Astrocyte (in vitro differentiated cells and primary cell): ENCODE measurements at regions not wholly inside any gene's neighbourhood (a gene's known extent, or its start where the extent isn't known, plus 50 kb on each side); places are given as distances from the start of the nearest gene placed in this dataset.

Source experiments
- DNase-seq: peaks from one replicate; pipeline ENCODE4 v3.0.0-alpha.2; 2010; ENCODE audit warnings: low read depth
- FAIRE-seq: peaks from 2 replicates; lab custom pipeline; 2011; peaks lifted over from hg19 to GRCh38; lab: Jason Lieb, UNC
- H2AFZ ChIP-seq: 2 replicates; pipeline ENCODE4 v1.6.0; 2012; ENCODE audit warnings: low read depth, low read length, inconsistent platforms
- H3K27ac ChIP-seq: 2 replicates; pipeline ENCODE4 v1.5.1; 2011; ENCODE audit warnings: low read depth, low read length, inconsistent platforms
- H3K27me3 ChIP-seq: 2 replicates; pipeline ENCODE4 v1.6.0; 2011; ENCODE audit warnings: low read length, inconsistent platforms; ENCODE audit not compliant: insufficient read depth
- H3K36me3 ChIP-seq: 2 replicates; pipeline ENCODE4 v1.5.1; 2011; ENCODE audit warnings: low read length, inconsistent platforms; ENCODE audit not compliant: insufficient read depth
- H3K4me1 ChIP-seq: 2 replicates; pipeline ENCODE4 v1.5.1; 2011; ENCODE audit warnings: low read length, inconsistent platforms; ENCODE audit not compliant: insufficient read depth
- H3K4me2 ChIP-seq: 2 replicates; pipeline ENCODE4 v1.6.0; 2012; ENCODE audit warnings: low read length, inconsistent platforms
- H3K4me3 ChIP-seq: 2 replicates; pipeline ENCODE4 v1.5.1; 2011; ENCODE audit warnings: low read depth, mild to moderate bottlenecking, low read length, inconsistent platforms; ENCODE audit not compliant: insufficient read depth
- H3K79me2 ChIP-seq: 2 replicates; pipeline ENCODE4 v1.6.0; 2012; ENCODE audit warnings: mild to moderate bottlenecking, low read length, inconsistent platforms; ENCODE audit not compliant: insufficient read depth
- H3K9ac ChIP-seq: 2 replicates; pipeline ENCODE4 v1.6.0; 2012; ENCODE audit warnings: mild to moderate bottlenecking, low read length, inconsistent platforms
- H3K9me3 ChIP-seq: 2 replicates; pipeline ENCODE4 v1.5.1; 2012; ENCODE audit warnings: low read depth, mild to moderate bottlenecking, low read length, inconsistent platforms; ENCODE audit not compliant: insufficient read depth
- H4K20me1 ChIP-seq: 2 replicates; pipeline ENCODE4 v1.6.0; 2012; ENCODE audit warnings: low read length, inconsistent platforms; ENCODE audit not compliant: insufficient read depth
- H3K27ac Mint-ChIP-seq: one replicate; pipeline ENCODE4 v1.8.0; 2021; ENCODE audit warnings: mild to moderate bottlenecking, mixed read lengths; ENCODE audit not compliant: unreplicated experiment
- H3K27me3 Mint-ChIP-seq: one replicate; pipeline ENCODE4 v1.8.0; 2021; ENCODE audit warnings: low read depth, mixed read lengths; ENCODE audit not compliant: unreplicated experiment
- H3K36me3 Mint-ChIP-seq: one replicate; pipeline ENCODE4 v1.8.0; 2021; ENCODE audit warnings: low read depth, mixed read lengths; ENCODE audit not compliant: unreplicated experiment
- H3K4me1 Mint-ChIP-seq: one replicate; pipeline ENCODE4 v1.8.0; 2021; ENCODE audit warnings: low read depth, mixed read lengths; ENCODE audit not compliant: unreplicated experiment
- H3K4me3 Mint-ChIP-seq: one replicate; pipeline ENCODE4 v1.8.0; 2021; ENCODE audit warnings: mild to moderate bottlenecking, moderate library complexity, mixed read lengths; ENCODE audit not compliant: unreplicated experiment
- H3K9me3 Mint-ChIP-seq: one replicate; pipeline ENCODE4 v1.8.0; 2021; ENCODE audit warnings: mild to moderate bottlenecking, mixed read lengths; ENCODE audit not compliant: unreplicated experiment
- CTCF ChIP-seq: IDR thresholded peaks from 2 replicates; pipeline ENCODE4 v1.5.1; 2011; ENCODE audit warnings: low read depth, mild to moderate bottlenecking, inconsistent platforms, low read length, moderate library complexity; ENCODE audit not compliant: insufficient read depth
- EZH2 ChIP-seq: IDR thresholded peaks from 2 replicates; pipeline ENCODE4 v1.6.1; 2012; ENCODE audit warnings: mild to moderate bottlenecking, low read length, inconsistent platforms; ENCODE audit not compliant: insufficient read depth

- Mint-ChIP-seq H3K4me3 (no peak overlapping the region), H3K36me3 (no peaks in the 10 kb centered on the region), H3K9me3 (no peaks in the 10 kb centered on the region), H3K27me3 (no peaks in the 10 kb centered on the region), H3K4me1 (peaks cover 3% of the 10 kb centered on the region), H3K27ac (no peak overlapping the region)
- Histone ChIP-seq H4K20me1 (no peaks in the 10 kb centered on the region), H3K36me3 (no peaks in the 10 kb centered on the region), H2AFZ (no peak overlapping the region), H3K4me2 (no peak overlapping the region), H3K4me3 (no peak overlapping the region), H3K9ac (no peak overlapping the region), H3K9me3 (no peaks in the 10 kb centered on the region), H3K27ac (no peak overlapping the region), H3K27me3 (no peaks in the 10 kb centered on the region), H3K4me1 (no peaks in the 10 kb centered on the region), H3K79me2 (no peaks in the 10 kb centered on the region)
- TF ChIP-seq CTCF, result no peak
- no peak for TF ChIP-seq EZH2
- DNase-seq (no peak), FAIRE-seq (no peak)
Observed at GRCh38 chr2:66692521-66693054, 257.7 kb downstream of the MEIS1 start.

GRCh38 chr2:66693076-66693965 lies 258.4 kb downstream of the MEIS1 start:
- no peak overlapping the region for H3K27ac ChIP-seq

More at GRCh38 chr2:66693076-66693965, 258.4 kb downstream of the MEIS1 start:
- Mint-ChIP-seq H3K4me3 (no peak overlapping the region), H3K27ac (no peak overlapping the region), H3K4me1 (peaks cover 3% of the 10 kb centered on the region), H3K27me3 (no peaks in the 10 kb centered on the region), H3K36me3 (no peaks in the 10 kb centered on the region), H3K9me3 (no peaks in the 10 kb centered on the region)
- Histone ChIP-seq H4K20me1 (no peaks in the 10 kb centered on the region), H3K4me3 (no peak overlapping the region), H3K36me3 (no peaks in the 10 kb centered on the region), H3K27me3 (no peaks in the 10 kb centered on the region), H3K9ac (no peak overlapping the region), H3K79me2 (no peaks in the 10 kb centered on the region), H3K4me1 (no peaks in the 10 kb centered on the region), H3K9me3 (no peaks in the 10 kb centered on the region), H3K4me2 (no peak overlapping the region), H2AFZ (no peak overlapping the region)
- FAIRE-seq (no peak), DNase-seq (no peak)
- no peak for TF ChIP-seq EZH2
- no peak for TF ChIP-seq CTCF
